HUES48 (cell line): ENCODE measurements at regions not wholly inside any gene's neighbourhood (a gene's known extent, or its start where the extent isn't known, plus 50 kb on each side); places are given as distances from the start of the nearest gene placed in this dataset.

Experiments used
- H3K27ac ChIP-seq: one replicate; pipeline ENCODE4 v1.7.0; 2013; ENCODE audit warnings: low read depth, low read length, inconsistent platforms
- H3K27me3 ChIP-seq: 2 replicates; pipeline ENCODE4 v1.6.1; 2013; ENCODE audit warnings: mild to moderate bottlenecking, low read length; ENCODE audit not compliant: control insufficient read depth, insufficient read depth
- H3K36me3 ChIP-seq: 2 replicates; pipeline ENCODE4 v1.6.1; 2013; ENCODE audit warnings: low read length; ENCODE audit not compliant: control insufficient read depth, insufficient read depth
- H3K4me1 ChIP-seq: 2 replicates; pipeline ENCODE4 v1.6.1; 2013; ENCODE audit warnings: mild to moderate bottlenecking, low read length; ENCODE audit not compliant: control insufficient read depth, insufficient read depth
- H3K4me3 ChIP-seq: 2 replicates; pipeline ENCODE4 v1.5.1; 2013; ENCODE audit warnings: mild to moderate bottlenecking, low read depth, low read length
- H3K9ac ChIP-seq: 2 replicates; pipeline ENCODE4 v1.6.1; 2013; ENCODE audit warnings: mild to moderate bottlenecking, low read depth, low read length, moderate library complexity
- H3K9me3 ChIP-seq: 2 replicates; pipeline ENCODE4 v1.6.1; 2013; ENCODE audit warnings: low read length; ENCODE audit not compliant: control insufficient read depth, insufficient read depth

GRCh38 chr16:52652033-52652432 lies 105.1 kb upstream of the TOX3 start:
- H3K27me3 ChIP-seq = no peaks in the 10 kb centered on the region
- no peak overlapping the region for H3K4me3 ChIP-seq
- no peaks in the 10 kb centered on the region for H3K9me3 ChIP-seq
- H3K36me3 ChIP-seq = no peaks in the 10 kb centered on the region
- H3K27ac ChIP-seq = no peak overlapping the region
- H3K9ac ChIP-seq = no peak overlapping the region
- peaks cover 10% of the 10 kb centered on the region for H3K4me1 ChIP-seq

DNA sequence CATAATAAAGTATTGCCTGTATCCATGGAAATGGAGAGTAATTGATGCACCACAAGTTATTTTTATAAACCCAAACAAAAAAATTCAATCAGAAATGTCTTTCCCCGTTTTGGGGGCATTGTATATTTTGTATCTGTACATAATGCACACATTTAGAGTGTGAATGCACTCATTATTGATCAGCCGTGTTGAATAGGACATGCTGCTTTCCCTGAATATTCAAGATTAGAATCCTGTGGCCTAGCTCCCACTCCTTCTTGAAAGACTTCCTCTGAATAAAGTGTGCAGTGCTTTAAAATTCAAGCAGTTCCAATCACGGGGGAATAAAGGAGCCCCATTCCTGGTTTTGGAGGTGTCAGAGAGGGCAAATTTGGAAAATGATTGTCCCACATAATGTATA lies 103.8 kb upstream of the TOX3 start:
- Histone ChIP-seq H3K4me3 (no peak overlapping the region), H3K4me1 (peaks cover 17% of the 10 kb centered on the region), H3K27me3 (no peaks in the 10 kb centered on the region), H3K9ac (no peak overlapping the region), H3K9me3 (no peaks in the 10 kb centered on the region), H3K36me3 (no peaks in the 10 kb centered on the region), H3K27ac (no peak overlapping the region)

DNA sequence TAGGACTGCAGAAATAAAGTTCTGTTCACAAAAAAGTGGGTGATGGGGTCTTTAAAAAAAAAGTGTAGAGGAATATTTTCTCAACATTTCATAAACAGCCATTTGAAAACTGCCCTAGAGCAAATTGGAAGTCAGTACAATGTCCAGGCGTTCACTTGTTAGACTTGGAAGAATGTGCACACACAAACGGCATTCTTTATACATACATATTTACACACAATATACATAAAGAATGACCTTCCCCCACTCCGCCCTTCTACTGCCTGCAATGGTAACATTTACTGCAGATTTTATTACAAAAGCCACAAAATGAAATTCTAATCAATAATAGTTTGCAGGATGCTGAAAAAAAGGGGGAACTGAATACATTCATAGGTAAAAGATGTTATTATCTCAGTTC lies 103.4 kb upstream of the TOX3 start:
- Histone ChIP-seq H3K4me1 (peaks cover 17% of the 10 kb centered on the region), H3K27ac (no peak overlapping the region), H3K9me3 (no peaks in the 10 kb centered on the region), H3K36me3 (no peaks in the 10 kb centered on the region), H3K27me3 (no peaks in the 10 kb centered on the region; the same call in 1 of the 2 replicates), H3K9ac (no peak overlapping the region), H3K4me3 (no peak overlapping the region)

GRCh38 chr16:52649870-52650269 lies 102.9 kb upstream of the TOX3 start:
- Histone ChIP-seq H3K27ac (no peak overlapping the region), H3K27me3 (no peaks in the 10 kb centered on the region; the same call in 1 of the 2 replicates), H3K9me3 (no peaks in the 10 kb centered on the region), H3K9ac (no peak overlapping the region), H3K36me3 (no peaks in the 10 kb centered on the region), H3K4me1 (peaks cover 17% of the 10 kb centered on the region), H3K4me3 (no peak overlapping the region)

DNA sequence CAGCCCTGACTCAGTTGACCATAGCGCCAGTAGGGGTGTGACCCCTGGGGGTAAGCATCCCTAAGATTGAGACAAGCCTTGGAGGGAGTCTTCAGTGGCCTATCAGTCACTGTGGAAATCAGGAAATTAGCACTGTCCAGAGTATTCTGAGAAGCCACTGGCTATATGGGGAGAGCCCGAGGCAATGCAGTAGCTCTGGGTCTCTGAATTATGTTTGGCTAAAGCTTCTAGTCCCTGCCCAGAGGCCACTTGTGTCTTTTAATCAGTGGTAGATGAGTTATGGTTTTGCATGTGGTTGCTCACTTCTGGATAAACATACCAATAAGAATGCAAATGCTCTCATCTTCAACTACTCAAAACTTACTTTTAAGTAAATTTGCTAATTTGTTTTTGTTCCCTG lies 100.6 kb upstream of the TOX3 start:
- H3K4me1 ChIP-seq = peaks cover 17% of the 10 kb centered on the region
- no peaks in the 10 kb centered on the region; the same call in 1 of the 2 replicates for H3K27me3 ChIP-seq
- no peak overlapping the region for H3K9ac ChIP-seq
- H3K4me3 ChIP-seq = no peak overlapping the region
- no peaks in the 10 kb centered on the region for H3K36me3 ChIP-seq
- no peaks in the 10 kb centered on the region for H3K9me3 ChIP-seq
- peak overlapping the region; percentile 39 for H3K27ac ChIP-seq

GRCh38 chr16:52643006-52643405 lies 96.1 kb upstream of the TOX3 start:
- H3K9ac ChIP-seq = no peak overlapping the region
- no peaks in the 10 kb centered on the region; the same call in 1 of the 2 replicates for H3K27me3 ChIP-seq
- no peak overlapping the region for H3K27ac ChIP-seq
- H3K36me3 ChIP-seq = no peaks in the 10 kb centered on the region
- peaks cover 21% of the 10 kb centered on the region for H3K4me1 ChIP-seq
- no peak overlapping the region for H3K4me3 ChIP-seq
- H3K9me3 ChIP-seq = no peaks in the 10 kb centered on the region

DNA sequence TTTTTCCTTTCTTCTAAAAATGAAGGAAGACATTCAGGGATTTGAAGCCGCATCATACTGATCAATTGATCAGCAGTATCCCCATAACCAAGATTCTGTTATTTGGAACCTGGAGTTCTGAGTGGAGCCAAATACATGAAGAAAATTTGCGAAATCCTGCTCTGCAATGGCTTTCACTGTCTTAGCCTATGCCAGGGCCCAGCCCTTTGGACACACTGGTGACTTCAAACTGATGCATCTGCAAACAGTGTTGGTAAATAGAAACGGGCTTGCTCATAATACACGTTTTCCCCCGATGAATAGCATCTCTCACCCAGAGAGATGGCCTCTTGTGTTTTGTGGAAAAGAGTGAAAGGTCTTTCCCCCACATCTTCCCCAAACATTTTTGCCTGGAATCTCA lies 87.6 kb upstream of the TOX3 start:
- H3K9me3 ChIP-seq = 0 out of 2 replicates have a peak, but pooled peaks cover 4% of the 10 kb centered on the region
- no peaks in the 10 kb centered on the region for H3K4me1 ChIP-seq
- no peak overlapping the region for H3K27ac ChIP-seq
- no peaks in the 10 kb centered on the region for H3K27me3 ChIP-seq
- no peak overlapping the region for H3K9ac ChIP-seq
- no peak overlapping the region for H3K4me3 ChIP-seq
- H3K36me3 ChIP-seq = no peaks in the 10 kb centered on the region

DNA sequence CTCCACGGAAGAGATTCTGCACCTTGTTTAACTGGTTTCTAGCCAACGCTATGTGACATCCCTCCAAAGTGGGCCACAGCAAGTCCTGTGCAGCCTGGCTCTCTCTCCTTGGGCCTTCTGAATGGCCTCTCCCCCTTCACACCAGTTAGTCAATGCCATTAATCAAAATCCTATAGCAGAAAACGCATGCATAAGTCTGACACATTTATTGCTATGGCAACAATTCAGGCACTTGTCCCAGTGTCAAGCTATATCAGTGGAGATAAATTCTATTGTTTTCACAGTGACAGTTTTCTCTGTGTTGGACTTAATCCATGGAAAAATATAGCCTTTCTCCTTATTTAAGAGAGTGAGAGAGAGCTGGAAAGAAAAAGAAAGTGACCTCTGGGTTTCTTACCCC lies 87.2 kb upstream of the TOX3 start:
- Histone ChIP-seq H3K4me3 (no peak overlapping the region), H3K27me3 (no peaks in the 10 kb centered on the region), H3K4me1 (no peaks in the 10 kb centered on the region), H3K27ac (no peak overlapping the region), H3K9me3 (0 out of 2 replicates have a peak, but pooled peaks cover 4% of the 10 kb centered on the region), H3K9ac (no peak overlapping the region), H3K36me3 (no peaks in the 10 kb centered on the region)

GRCh38 chr16:52633230-52633629 lies 86.3 kb upstream of the TOX3 start:
- Histone ChIP-seq H3K9ac (no peak overlapping the region), H3K27ac (no peak overlapping the region), H3K27me3 (no peaks in the 10 kb centered on the region)

DNA sequence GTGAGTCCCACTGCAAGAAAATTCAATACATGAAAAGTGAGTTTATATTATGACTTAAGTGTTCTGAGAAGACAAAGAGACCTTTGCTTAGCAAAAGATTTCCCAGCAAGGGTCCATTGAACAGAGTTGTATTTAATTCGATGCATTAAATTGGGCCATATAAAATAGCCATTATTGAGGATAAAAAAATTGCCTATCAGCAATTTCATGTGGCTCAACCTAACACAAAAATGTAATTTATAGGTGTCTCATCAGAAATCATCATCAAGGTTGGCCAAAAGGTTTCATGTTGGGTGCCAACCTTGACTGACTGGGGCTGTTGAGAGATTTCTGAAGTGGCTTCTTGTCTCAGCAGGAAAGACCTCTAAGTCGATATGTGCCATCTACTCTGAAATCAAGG lies 84.8 kb upstream of the TOX3 start:
- H3K9me3 ChIP-seq = 0 out of 2 replicates have a peak, but pooled peaks cover 4% of the 10 kb centered on the region
- H3K27me3 ChIP-seq = no peaks in the 10 kb centered on the region
- no peak overlapping the region for H3K4me3 ChIP-seq
- H3K27ac ChIP-seq = no peak overlapping the region
- no peak overlapping the region for H3K9ac ChIP-seq
- H3K36me3 ChIP-seq = no peaks in the 10 kb centered on the region
- no peaks in the 10 kb centered on the region for H3K4me1 ChIP-seq

More at GRCh38 chr16:52633230-52633629, 86.3 kb upstream of the TOX3 start:
- Histone ChIP-seq H3K4me3 (no peak overlapping the region), H3K36me3 (no peaks in the 10 kb centered on the region), H3K9me3 (0 out of 2 replicates have a peak, but pooled peaks cover 4% of the 10 kb centered on the region), H3K4me1 (no peaks in the 10 kb centered on the region)

DNA sequence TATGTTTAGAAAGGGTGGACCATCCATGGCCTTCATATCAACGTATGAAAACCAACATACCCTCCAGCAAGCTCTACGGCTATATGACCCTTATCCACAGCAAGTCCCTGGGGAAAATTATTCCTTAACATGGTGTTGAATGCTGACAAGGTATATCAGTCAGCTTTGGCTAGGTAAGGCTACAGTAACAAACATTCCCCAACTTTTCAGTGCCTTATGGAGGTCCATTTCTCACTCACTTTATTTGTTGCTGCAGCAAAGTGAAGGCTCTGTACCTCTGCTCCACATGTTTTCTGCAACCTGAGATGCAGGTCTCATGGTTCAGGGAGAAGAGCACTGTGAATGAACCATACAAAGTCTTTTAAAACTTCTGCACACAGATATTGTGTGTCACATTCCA lies 83.8 kb upstream of the TOX3 start:
- Histone ChIP-seq H3K36me3 (no peaks in the 10 kb centered on the region), H3K27me3 (no peaks in the 10 kb centered on the region), H3K4me3 (no peak overlapping the region), H3K4me1 (no peaks in the 10 kb centered on the region), H3K9me3 (0 out of 2 replicates have a peak, but pooled peaks cover 4% of the 10 kb centered on the region), H3K9ac (no peak overlapping the region), H3K27ac (no peak overlapping the region)

DNA sequence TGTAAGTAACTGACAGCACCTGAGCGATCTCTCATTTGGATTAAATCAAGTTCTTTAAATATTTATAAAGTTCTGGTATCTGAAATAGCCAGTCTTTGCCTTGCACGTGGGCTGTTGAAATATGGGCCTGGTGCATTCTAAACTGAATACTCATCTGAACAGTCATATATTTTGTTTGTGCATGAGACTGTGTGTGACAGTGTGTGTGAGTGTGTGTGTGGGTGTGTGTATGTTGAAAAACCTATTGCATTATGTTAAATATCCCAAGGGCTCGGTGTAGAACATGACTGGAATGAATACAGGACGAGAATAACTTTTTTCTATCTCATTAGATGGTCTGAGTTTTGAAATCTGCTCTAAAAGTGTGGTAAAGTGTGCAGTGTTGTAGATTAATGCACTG lies 82.4 kb upstream of the TOX3 start:
- Histone ChIP-seq H3K9me3 (no peaks in the 10 kb centered on the region), H3K9ac (no peak overlapping the region)

More for the DNA sequence above, 82.4 kb upstream of the TOX3 start:
- Histone ChIP-seq H3K27ac (no peak overlapping the region), H3K36me3 (no peaks in the 10 kb centered on the region), H3K27me3 (no peaks in the 10 kb centered on the region), H3K4me1 (no peaks in the 10 kb centered on the region), H3K4me3 (no peak overlapping the region)
